GM12865 (cell line): ENCODE measurements at regions not wholly inside any gene's neighbourhood (a gene's known extent, or its start where the extent isn't known, plus 50 kb on each side); places are given as distances from the start of the nearest gene placed in this dataset.

Source experiments
- DNase-seq: peaks from one replicate; pipeline ENCODE4 v3.0.0; 2010; ENCODE audit warnings: low read depth
- H3K4me3 ChIP-seq: 2 replicates; pipeline ENCODE4 v1.5.1; 2011; ENCODE audit warnings: mild to moderate bottlenecking, low read depth, low read length, control low read depth
- TF ChIP-seq, protein P1 (sequence below): IDR thresholded peaks from 2 replicates; pipeline ENCODE4 v1.5.1; 2011; ENCODE audit warnings: low read length, control low read depth, low read depth, inconsistent platforms; ENCODE audit not compliant: insufficient read depth; ENCODE audit errors: missing control alignments

DNA sequence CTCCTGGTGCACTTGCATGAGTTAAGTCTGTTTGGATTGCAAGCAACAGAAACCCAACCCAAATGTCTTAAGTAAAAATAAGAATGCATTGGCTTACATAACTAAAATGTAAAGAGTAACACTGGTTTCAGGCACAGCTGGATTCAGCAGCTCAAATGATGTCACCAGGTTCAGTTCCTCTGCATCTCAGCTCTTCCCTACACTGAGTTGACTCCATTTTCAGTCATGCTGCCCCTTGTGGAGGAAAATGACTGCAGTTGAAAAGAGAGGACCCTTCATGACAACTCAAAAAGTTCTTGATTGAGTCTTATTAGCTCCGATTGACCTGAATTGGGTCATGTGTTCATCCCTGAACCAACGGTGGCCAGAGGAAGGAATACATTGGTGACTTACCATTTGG is 138.5 kb upstream of the ABI3BP start:
- H3K4me3 ChIP-seq: no peak overlapping the region
- DNase-seq: peak; percentile 2
- TF ChIP-seq, protein P1, sequence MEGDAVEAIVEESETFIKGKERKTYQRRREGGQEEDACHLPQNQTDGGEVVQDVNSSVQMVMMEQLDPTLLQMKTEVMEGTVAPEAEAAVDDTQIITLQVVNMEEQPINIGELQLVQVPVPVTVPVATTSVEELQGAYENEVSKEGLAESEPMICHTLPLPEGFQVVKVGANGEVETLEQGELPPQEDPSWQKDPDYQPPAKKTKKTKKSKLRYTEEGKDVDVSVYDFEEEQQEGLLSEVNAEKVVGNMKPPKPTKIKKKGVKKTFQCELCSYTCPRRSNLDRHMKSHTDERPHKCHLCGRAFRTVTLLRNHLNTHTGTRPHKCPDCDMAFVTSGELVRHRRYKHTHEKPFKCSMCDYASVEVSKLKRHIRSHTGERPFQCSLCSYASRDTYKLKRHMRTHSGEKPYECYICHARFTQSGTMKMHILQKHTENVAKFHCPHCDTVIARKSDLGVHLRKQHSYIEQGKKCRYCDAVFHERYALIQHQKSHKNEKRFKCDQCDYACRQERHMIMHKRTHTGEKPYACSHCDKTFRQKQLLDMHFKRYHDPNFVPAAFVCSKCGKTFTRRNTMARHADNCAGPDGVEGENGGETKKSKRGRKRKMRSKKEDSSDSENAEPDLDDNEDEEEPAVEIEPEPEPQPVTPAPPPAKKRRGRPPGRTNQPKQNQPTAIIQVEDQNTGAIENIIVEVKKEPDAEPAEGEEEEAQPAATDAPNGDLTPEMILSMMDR: no peak

DNA sequence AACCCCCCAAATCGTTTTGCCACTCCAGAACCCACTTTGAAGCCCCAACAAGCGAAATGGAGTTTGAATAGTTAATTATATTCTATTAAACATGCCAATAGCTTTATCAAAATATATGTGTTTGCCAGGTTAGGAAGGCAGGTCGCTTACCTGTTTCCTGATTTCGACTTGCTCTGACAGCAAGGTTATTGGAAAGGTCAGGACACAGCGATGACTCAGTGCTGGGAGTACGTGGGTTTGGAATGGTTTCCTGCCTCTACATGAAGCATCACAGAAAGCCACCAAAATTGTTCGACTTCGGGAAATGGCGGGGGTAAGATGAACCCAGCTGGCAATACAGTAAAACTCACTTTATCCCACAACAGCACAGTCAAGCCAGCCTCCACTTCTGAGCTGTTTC is 135.6 kb upstream of the ABI3BP start:
- TF ChIP-seq, protein P1: no peak
- no peak overlapping the region for H3K4me3 ChIP-seq

DNA sequence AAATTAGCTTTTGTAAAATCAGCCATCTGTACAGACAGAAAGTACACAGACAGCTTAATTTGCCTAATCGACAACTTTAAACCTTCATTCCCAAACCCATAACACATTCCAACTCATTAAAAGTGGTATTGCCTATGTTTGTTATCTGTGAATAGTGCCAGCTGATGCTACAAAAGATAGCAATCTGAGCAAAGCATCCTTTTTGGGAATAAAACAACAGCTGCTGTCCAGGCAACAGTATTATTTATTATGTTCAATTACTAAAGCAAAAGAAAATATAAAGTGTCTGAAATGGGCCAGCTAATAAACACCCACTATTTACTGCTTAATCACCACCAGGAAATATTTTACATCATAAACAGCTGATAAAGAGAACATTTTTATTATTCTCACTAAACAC is 134.8 kb upstream of the ABI3BP start:
- TF ChIP-seq, protein P1: no peak
- no peak for DNase-seq
- H3K4me3 ChIP-seq: no peak overlapping the region

More for the DNA sequence above, 135.6 kb upstream of the ABI3BP start:
- no peak for DNase-seq

DNA sequence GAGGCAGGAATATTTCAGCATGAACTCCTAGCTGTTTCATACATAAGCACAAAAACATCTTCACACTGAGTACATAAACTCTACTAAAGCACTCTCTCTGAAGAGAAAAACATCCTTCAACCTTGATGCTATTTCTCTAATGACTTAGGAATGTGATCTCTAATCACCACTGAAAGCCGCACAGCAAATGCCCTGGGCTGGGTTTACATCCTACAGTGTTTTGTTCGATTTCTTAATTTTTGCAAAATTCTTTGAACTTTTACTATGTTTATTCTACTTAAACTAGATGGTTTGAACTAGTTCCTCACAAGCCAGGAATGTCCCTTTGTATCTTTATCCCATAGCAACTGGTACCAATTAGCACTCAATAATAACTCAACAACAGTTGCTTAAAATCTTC is 130.9 kb upstream of the ABI3BP start:
- TF ChIP-seq, protein P1: no peak
- H3K4me3 ChIP-seq: no peak overlapping the region
- no peak for DNase-seq

DNA sequence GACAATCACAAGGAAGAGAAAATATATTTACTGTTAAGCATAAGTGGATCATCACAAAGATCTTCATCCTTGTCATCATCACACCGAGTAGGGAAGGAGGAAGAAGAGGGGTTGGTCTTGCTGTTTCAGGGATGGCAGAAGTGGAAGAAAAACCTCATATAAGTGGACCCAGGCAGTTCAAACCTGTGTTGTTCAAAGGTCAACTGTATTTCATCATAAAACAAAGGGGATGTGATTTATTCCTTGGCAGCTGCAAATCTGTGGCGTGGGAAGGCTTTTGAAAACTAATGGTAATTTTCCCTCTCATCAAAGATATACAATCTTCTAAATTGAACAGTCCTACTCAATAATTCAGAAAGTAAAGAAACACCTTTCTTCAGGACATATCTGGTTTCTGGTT is 129.9 kb upstream of the ABI3BP start:
- H3K4me3 ChIP-seq: no peak overlapping the region
- TF ChIP-seq, protein P1: no peak
- DNase-seq: no peak

DNA sequence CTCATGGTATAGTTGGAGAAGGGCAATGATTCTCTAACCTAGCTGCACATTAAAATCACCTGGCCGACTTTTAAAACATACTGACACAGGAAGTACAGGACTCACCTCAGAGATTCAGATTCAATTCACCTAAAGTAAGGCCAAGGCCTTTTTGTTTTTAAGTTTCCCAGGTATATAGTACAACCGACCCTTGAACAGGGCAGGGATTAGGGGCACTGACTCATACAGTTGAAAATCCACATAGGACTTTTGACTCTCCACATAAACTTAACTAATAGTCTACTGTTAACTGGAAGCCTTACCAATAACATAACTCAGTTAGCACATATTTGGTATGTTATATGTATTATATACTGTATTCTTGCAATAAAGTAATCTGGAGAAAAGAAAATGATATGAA is 129.5 kb upstream of the ABI3BP start:
- H3K4me3 ChIP-seq: no peak overlapping the region
- TF ChIP-seq, protein P1: no peak
- DNase-seq: no peak

DNA sequence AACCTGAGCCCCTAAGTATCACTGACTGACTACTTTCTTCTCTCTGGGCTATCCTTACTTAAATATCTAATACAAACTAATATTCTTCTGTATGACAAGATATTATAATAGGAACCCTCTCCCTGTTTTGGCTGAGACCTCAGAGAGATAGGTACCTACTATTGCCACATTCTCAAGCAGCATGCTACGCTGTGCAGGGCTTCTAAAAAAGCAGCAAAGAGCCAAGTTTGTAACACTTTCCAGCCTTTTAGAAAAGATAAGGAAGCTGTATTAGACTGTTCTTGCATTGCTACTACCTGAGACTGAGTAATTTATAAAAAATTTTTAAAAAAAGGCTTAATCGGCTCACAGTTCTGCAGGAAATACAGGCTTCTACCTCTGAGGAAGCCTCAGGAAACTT is 126.8 kb upstream of the ABI3BP start:
- H3K4me3 ChIP-seq: no peak overlapping the region
- DNase-seq: no peak
- TF ChIP-seq, protein P1: no peak
